ENCODE measurements at regions not wholly inside any gene's neighbourhood (a gene's known extent, or its start where the extent isn't known, plus 50 kb on each side); places are given as distances from the start of the nearest gene placed in this dataset.

GRCh38 chr9:81513059-81513458, 176.3 kb downstream of the TLE1 start:
- TF ChIP-seq POLR2AphosphoS5 (IDR thresholded peaks at IDR 0.05; ENCODE audit: borderline replicate concordance, low read depth, low read length) (no peak), EZH2 (IDR thresholded peaks at IDR 0.05) (no peak)
